ENCODE measurements at regions not wholly inside any gene's neighbourhood (a gene's known extent, or its start where the extent isn't known, plus 50 kb on each side); places are given as distances from the start of the nearest gene placed in this dataset.

DNA sequence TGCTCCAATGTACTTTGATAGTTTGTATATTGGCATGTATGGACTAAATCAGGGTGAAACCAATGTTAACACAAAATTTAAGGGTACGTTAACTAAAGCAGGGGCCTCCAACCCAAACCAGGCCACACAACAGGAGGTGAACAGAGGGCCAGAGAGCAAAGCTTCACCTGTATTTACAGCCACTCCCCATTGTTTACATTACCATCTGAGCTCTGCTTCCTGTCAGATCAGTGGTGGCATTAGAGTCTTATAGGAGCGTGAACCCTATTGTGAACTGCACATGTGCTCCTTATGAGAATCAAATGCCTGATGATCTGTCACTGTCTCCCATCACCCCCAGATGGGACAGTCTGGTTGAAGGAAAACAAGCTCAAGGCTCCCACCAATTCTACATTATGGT lies 62.0 kb upstream of the SCIN start:
- TF ChIP-seq, protein P1, sequence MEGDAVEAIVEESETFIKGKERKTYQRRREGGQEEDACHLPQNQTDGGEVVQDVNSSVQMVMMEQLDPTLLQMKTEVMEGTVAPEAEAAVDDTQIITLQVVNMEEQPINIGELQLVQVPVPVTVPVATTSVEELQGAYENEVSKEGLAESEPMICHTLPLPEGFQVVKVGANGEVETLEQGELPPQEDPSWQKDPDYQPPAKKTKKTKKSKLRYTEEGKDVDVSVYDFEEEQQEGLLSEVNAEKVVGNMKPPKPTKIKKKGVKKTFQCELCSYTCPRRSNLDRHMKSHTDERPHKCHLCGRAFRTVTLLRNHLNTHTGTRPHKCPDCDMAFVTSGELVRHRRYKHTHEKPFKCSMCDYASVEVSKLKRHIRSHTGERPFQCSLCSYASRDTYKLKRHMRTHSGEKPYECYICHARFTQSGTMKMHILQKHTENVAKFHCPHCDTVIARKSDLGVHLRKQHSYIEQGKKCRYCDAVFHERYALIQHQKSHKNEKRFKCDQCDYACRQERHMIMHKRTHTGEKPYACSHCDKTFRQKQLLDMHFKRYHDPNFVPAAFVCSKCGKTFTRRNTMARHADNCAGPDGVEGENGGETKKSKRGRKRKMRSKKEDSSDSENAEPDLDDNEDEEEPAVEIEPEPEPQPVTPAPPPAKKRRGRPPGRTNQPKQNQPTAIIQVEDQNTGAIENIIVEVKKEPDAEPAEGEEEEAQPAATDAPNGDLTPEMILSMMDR (IDR thresholded peaks at IDR 0.05): no peak
- no peak for TF ChIP-seq SIN3A (IDR thresholded peaks at IDR 0.05; ENCODE audit: borderline replicate concordance, insufficient read depth, low read depth, low read length)
- TF ChIP-seq TCF7L2 (IDR thresholded peaks at IDR 0.05; ENCODE audit: low read depth, low read length): no peak
- TF ChIP-seq POLR2AphosphoS5 (IDR thresholded peaks at IDR 0.05; ENCODE audit: low read depth, low read length): no peak
- TF ChIP-seq, protein P2, sequence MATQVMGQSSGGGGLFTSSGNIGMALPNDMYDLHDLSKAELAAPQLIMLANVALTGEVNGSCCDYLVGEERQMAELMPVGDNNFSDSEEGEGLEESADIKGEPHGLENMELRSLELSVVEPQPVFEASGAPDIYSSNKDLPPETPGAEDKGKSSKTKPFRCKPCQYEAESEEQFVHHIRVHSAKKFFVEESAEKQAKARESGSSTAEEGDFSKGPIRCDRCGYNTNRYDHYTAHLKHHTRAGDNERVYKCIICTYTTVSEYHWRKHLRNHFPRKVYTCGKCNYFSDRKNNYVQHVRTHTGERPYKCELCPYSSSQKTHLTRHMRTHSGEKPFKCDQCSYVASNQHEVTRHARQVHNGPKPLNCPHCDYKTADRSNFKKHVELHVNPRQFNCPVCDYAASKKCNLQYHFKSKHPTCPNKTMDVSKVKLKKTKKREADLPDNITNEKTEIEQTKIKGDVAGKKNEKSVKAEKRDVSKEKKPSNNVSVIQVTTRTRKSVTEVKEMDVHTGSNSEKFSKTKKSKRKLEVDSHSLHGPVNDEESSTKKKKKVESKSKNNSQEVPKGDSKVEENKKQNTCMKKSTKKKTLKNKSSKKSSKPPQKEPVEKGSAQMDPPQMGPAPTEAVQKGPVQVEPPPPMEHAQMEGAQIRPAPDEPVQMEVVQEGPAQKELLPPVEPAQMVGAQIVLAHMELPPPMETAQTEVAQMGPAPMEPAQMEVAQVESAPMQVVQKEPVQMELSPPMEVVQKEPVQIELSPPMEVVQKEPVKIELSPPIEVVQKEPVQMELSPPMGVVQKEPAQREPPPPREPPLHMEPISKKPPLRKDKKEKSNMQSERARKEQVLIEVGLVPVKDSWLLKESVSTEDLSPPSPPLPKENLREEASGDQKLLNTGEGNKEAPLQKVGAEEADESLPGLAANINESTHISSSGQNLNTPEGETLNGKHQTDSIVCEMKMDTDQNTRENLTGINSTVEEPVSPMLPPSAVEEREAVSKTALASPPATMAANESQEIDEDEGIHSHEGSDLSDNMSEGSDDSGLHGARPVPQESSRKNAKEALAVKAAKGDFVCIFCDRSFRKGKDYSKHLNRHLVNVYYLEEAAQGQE (IDR thresholded peaks at IDR 0.05; ENCODE audit: insufficient read depth in 1 of 2, low read depth in 2 of 2, low read length in 1 of 2): no peak
